Ishikawa (cell line): ENCODE measurements at regions not wholly inside any gene's neighbourhood (a gene's known extent, or its start where the extent isn't known, plus 50 kb on each side); places are given as distances from the start of the nearest gene placed in this dataset.

Experiments
- CEBPB ChIP-seq: IDR thresholded peaks from 2 replicates; pipeline ENCODE4 v1.6.1; 2012
- CREB1 ChIP-seq: IDR thresholded peaks from 2 replicates; pipeline ENCODE4 v1.6.1; 2012; ENCODE audit warnings: low read depth
- EGR1 ChIP-seq: IDR thresholded peaks from 2 replicates; pipeline ENCODE4 v1.6.1; 2012
- EP300 ChIP-seq: IDR thresholded peaks from 2 replicates; pipeline ENCODE4 v1.6.1; 2012; ENCODE audit warnings: borderline replicate concordance
- FOXM1 ChIP-seq: IDR thresholded peaks from 2 replicates; pipeline ENCODE4 v1.6.1; 2012; ENCODE audit warnings: low read depth, borderline replicate concordance
- NFIC ChIP-seq: IDR thresholded peaks from 2 replicates; pipeline ENCODE4 v1.6.1; 2012
- RAD21 ChIP-seq: IDR thresholded peaks from 2 replicates; pipeline ENCODE4 v1.6.1; 2012; ENCODE audit warnings: low read depth
- REST ChIP-seq: IDR thresholded peaks from 2 replicates; pipeline ENCODE4 v1.6.1; 2012; ENCODE audit warnings: low read depth, mild to moderate bottlenecking
- TAF1 ChIP-seq: IDR thresholded peaks from 2 replicates; pipeline ENCODE4 v1.6.1; 2012; ENCODE audit warnings: low read depth, mild to moderate bottlenecking
- TCF12 ChIP-seq: IDR thresholded peaks from 2 replicates; pipeline ENCODE4 v1.6.1; 2012; ENCODE audit warnings: low read depth
- TEAD4 ChIP-seq: IDR thresholded peaks from 2 replicates; pipeline ENCODE4 v1.6.1; 2012
- USF1 ChIP-seq: IDR thresholded peaks from 2 replicates; pipeline ENCODE4 v1.6.1; 2012
- YY1 ChIP-seq: IDR thresholded peaks from 2 replicates; pipeline ENCODE4 v1.6.1; 2012; ENCODE audit warnings: low read depth
- ZBTB7A ChIP-seq: IDR thresholded peaks from 2 replicates; pipeline ENCODE4 v1.6.1; 2012; ENCODE audit warnings: low read depth
- TF ChIP-seq, protein P1 (sequence below): IDR thresholded peaks from 2 replicates; pipeline ENCODE4 v1.6.1; 2012

- no peak for TF ChIP-seq TCF12
Measured at GRCh38 chr18:43213816-43214215, 63.5 kb downstream of the SYT4 start.

GRCh38 chr18:43211059-43211458, 66.2 kb downstream of the SYT4 start:
- TF ChIP-seq EP300: no peak
- TF ChIP-seq EGR1: no peak
- TF ChIP-seq, protein P1, sequence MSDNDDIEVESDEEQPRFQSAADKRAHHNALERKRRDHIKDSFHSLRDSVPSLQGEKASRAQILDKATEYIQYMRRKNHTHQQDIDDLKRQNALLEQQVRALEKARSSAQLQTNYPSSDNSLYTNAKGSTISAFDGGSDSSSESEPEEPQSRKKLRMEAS: no peak
- no peak for TF ChIP-seq NFIC
- no peak for TF ChIP-seq ZBTB7A
- TF ChIP-seq TAF1: no peak
- TF ChIP-seq TCF12: no peak
- no peak for TF ChIP-seq TEAD4
- no peak for TF ChIP-seq USF1
- TF ChIP-seq CREB1: no peak
- TF ChIP-seq FOXM1: no peak
- TF ChIP-seq REST: no peak
- no peak for TF ChIP-seq CEBPB
- no peak for TF ChIP-seq YY1
- no peak for TF ChIP-seq RAD21

DNA sequence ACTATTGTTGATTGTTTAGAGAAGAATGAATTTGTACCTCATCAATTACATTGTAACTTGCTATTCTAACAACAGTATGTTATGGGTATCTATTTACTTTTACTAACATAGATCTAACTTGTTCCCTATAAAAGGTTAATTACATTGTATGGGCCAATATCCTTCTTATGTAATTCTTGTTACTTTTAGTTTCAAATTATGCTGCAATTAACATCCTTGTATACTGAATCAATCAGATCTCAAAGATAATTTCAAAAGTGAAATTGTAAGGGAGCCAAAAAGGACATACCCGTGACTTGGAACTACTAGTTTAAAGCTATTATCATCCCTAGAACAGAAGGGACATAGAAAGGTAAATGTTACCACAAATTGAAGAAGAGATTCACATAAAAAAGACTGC, 79.9 kb upstream of the RIT2 start:
- TF ChIP-seq YY1 (no peak), ZBTB7A (no peak), USF1 (no peak), CEBPB (no peak), TAF1 (no peak), REST (no peak), TCF12 (no peak), TEAD4 (no peak), CREB1 (no peak), EGR1 (no peak), NFIC (no peak), EP300 (no peak), RAD21 (no peak), FOXM1 (no peak)
- TF ChIP-seq, protein P1: no peak

DNA sequence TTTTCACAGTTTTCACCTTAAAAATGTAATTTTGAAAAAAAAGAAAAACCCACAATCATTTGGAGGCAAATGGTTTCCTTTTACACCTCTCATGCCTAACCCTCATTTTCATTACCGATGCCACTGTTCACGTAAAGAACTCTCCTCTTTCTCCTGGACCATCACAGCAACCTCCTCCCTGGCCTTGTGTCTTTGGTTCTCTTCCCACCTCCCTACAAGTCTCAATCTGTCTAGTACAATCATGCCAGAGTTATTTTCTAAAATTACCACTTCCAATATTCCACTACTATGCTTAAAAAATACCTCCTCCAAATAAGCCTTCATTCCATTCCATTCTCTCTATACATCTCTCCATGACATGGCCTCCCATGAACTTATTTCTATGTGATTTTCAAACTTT, 77.9 kb upstream of the RIT2 start:
- TF ChIP-seq ZBTB7A (no peak), NFIC (no peak), EP300 (no peak), TEAD4 (no peak), USF1 (no peak), EGR1 (no peak)

DNA sequence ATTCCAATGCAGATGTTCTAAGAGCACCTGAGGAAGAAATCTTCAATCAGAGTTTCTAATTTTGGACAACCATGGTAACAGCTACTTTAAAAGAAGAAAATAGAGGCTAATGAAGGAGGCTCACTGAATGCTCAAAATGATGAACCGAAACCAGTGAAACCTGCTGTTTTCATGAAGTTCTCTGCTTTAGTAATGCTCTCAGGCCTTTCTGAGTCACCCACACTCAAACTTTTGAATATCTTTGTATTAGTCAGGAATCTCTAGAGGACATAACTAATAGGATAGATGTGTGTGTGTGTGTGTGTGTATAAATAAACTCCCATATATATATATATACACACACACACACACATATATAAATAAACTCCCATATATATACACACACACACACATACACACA, 76.9 kb upstream of the RIT2 start:
- TF ChIP-seq USF1 (no peak), TEAD4 (no peak), RAD21 (no peak), CEBPB (no peak), EGR1 (no peak), CREB1 (no peak), REST (no peak), TAF1 (no peak), NFIC (no peak), EP300 (no peak), ZBTB7A (no peak), YY1 (no peak), TCF12 (no peak), FOXM1 (no peak)
- TF ChIP-seq, protein P1: no peak
